ENCODE measurements at regions not wholly inside any gene's neighbourhood (a gene's known extent, or its start where the extent isn't known, plus 50 kb on each side); places are given as distances from the start of the nearest gene placed in this dataset.

- TF ChIP-seq CTCF (IDR thresholded peaks at IDR 0.05; ENCODE audit: insufficient read depth, low read depth, low read length) = no peak
- Histone ChIP-seq H3K27me3 (ENCODE audit: control insufficient read depth, insufficient read depth, low read length) (no peaks in the 10 kb centered on the region), H3K4me3 (ENCODE audit: low read depth, low read length) (no peak overlapping the region), H3K36me3 (ENCODE audit: control insufficient read depth, insufficient read depth, low read length) (no peaks in the 10 kb centered on the region; the same call in 1 of the 2 replicates)
- ChIA-PET CTCF (interaction anchor here (0.6 to 2.3 kb wide), 5 partner anchors 12 to 506 kb away, joined by 3 to 6 read pairs (median 4); a partner anchor contains a TSS), POLR2A (interaction anchor here (0.6 kb wide), 1 partner anchor 9 kb away, joined by 3 read pairs; no protein-coding TSS in a partner anchor)
- DNase-seq (ENCODE audit: low read depth) = no peak
These were observed 62.7 kb upstream of the PTGR2 start for GRCh38 chr14:73788701-73789551.

- H3K4me3 ChIP-seq (ENCODE audit: low read depth, low read length) = peak overlapping the region; percentile 57; the same call in 1 of the 2 replicates
- H3K27me3 ChIP-seq (ENCODE audit: control insufficient read depth, insufficient read depth, low read length) = no peaks in the 10 kb centered on the region
- no peaks in the 10 kb centered on the region; the same call in 1 of the 2 replicates for H3K36me3 ChIP-seq (ENCODE audit: control insufficient read depth, insufficient read depth, low read length)
- ChIA-PET CTCF (interaction anchor here (0.6 to 3.4 kb wide), 8 partner anchors 12 to 506 kb away, joined by 3 to 23 read pairs (median 4); a partner anchor contains a TSS), POLR2A (no interaction called here)
- no peak for TF ChIP-seq CTCF (IDR thresholded peaks at IDR 0.05; ENCODE audit: insufficient read depth, low read depth, low read length)
- no peak for DNase-seq (ENCODE audit: low read depth)
These were observed 63.4 kb upstream of the PTGR2 start for GRCh38 chr14:73788317-73788598.

- peak overlapping the region; percentile 57 for H3K4me3 ChIP-seq (ENCODE audit: low read depth, low read length)
- ChIA-PET POLR2A (no interaction called here), CTCF (interaction anchor here (0.6 to 3.4 kb wide), 8 partner anchors 20 to 507 kb away, joined by 3 to 23 read pairs (median 4); a partner anchor contains a TSS)
- no peak for TF ChIP-seq CTCF (IDR thresholded peaks at IDR 0.05; ENCODE audit: insufficient read depth, low read depth, low read length)
- no peaks in the 10 kb centered on the region; the same call in 1 of the 2 replicates for H3K36me3 ChIP-seq (ENCODE audit: control insufficient read depth, insufficient read depth, low read length)
- H3K27me3 ChIP-seq (ENCODE audit: control insufficient read depth, insufficient read depth, low read length) = no peaks in the 10 kb centered on the region
- no peak for DNase-seq (ENCODE audit: low read depth)
These were observed 63.9 kb upstream of the PTGR2 start for GRCh38 chr14:73787486-73788316.

GRCh38 chr14:73786636-73787485 is 64.8 kb upstream of the PTGR2 start:
- POLR2A ChIA-PET = interaction anchor here (0.5 to 0.6 kb wide), 3 partner anchors 20 to 34 kb away, joined by 3 to 9 read pairs (median 8); no protein-coding TSS in a partner anchor
- CTCF ChIA-PET = interaction anchor here (0.6 to 3.4 kb wide), 13 partner anchors 10 to 71 kb away, joined by 3 to 23 read pairs (median 4); partner anchors contain the start of gene PTGR2

More at GRCh38 chr14:73786636-73787485, 64.8 kb upstream of the PTGR2 start:
- H3K27me3 ChIP-seq (ENCODE audit: control insufficient read depth, insufficient read depth, low read length) = no peaks in the 10 kb centered on the region
- H3K4me3 ChIP-seq (ENCODE audit: low read depth, low read length) = peak overlapping the region; percentile 57
- DNase-seq (ENCODE audit: low read depth) = no peak
- TF ChIP-seq CTCF (IDR thresholded peaks at IDR 0.05; ENCODE audit: insufficient read depth, low read depth, low read length) = no peak
- H3K36me3 ChIP-seq (ENCODE audit: control insufficient read depth, insufficient read depth, low read length) = no peaks in the 10 kb centered on the region

All from BJ (cell line).